Right lobe of liver (tissue), 4 donors: ENCODE measurements at regions not wholly inside any gene's neighbourhood (a gene's known extent, or its start where the extent isn't known, plus 50 kb on each side); places are given as distances from the start of the nearest gene placed in this dataset.
"Not testable (repeated sequence)": the region's sequence is repeated elsewhere in the genome, so short reads cannot be mapped to it uniquely, and the experiment has no call there.

Source experiments
- CTCF ChIP-seq, 4 donors: fragments of 200-600 bp in 3 of 4; fragments of 450-650 bp in 1 of 4; IDR thresholded peaks; one replicate each; pipeline versions ENCODE4 v1.5.1 to v1.8.0; 2016 to 2022; ENCODE audit warnings: antibody characterized with exemption in 4 of 4, mild to moderate bottlenecking in 2 of 4
- POLR2A ChIP-seq: fragments of 450-650 bp; IDR thresholded peaks from one replicate; pipeline ENCODE4 v1.6.1; 2017; ENCODE audit warnings: antibody characterized with exemption, mild to moderate bottlenecking
- donor health status: DM: no; HTN: no; CAD: no.
- donor health status: DM: no; HTN: no; CAD: no.
- donor health status: DM: no; HTN: yes; CAD: no.

DNA sequence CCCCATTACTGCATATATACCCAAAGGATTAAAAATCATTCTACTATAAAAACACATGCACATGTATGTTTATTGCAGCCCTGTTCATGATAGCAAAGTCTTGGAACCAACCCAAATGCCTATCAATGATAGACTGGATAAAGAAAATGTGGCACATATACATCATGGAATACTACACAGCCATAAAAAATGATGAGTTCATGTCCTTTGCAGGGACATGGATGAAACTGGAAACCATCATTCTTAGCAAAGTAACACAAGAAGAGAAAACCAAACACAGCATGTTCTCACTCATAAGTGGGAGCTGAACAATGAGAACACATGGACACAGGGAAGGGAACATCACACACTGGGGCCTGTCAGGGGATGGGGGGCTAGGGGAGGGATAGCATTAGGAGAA is 180.0 kb upstream of the TENT5A start:
- not testable (repeated sequence) for TF ChIP-seq CTCF (IDR thresholded peaks at IDR 0.05); POLR2A
